ENCODE measurements at regions not wholly inside any gene's neighbourhood (a gene's known extent, or its start where the extent isn't known, plus 50 kb on each side); places are given as distances from the start of the nearest gene placed in this dataset.
"Not testable (repeated sequence)": the region's sequence is repeated elsewhere in the genome, so short reads cannot be mapped to it uniquely, and the experiment has no call there.

DNA sequence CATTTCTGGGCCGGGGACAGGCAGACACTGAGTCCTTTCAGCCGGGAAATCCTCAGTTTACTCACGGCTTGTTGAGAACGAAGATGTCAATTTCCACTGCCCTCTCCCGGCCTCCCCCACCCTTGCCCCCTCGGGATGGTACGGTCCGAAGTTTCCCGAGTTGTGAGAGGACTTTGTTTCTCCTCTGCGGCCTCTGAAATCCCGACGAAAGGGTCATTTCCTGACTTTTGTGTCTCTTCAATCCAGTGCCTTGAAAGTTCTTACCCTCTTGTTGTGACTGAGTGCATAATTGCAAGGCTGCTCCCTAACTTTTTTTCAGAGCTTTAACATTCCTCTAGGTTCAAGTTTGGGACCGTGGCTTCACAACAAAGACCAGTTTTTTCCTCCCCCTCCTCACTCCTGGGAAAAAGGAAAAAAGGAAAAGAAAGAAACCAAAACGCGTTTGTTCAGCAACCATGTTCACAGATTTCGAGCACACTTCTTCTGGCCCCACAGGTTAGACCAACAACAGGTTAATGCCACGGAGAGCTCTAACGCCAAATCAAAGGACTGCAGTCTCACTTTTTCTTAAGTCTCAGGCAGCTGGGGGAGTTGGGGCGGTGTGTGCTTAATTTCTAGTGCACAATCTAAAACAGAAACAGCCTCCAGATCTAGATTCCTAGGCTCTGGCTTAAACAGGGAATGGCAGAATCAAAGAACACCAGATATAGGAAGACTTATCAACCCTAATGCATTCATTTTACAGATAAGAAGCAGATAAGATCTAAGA, 138.9 kb downstream of the TMCO5A start:
- DNase-seq (ENCODE audit: low spot score), result peak; percentile 49

DNA sequence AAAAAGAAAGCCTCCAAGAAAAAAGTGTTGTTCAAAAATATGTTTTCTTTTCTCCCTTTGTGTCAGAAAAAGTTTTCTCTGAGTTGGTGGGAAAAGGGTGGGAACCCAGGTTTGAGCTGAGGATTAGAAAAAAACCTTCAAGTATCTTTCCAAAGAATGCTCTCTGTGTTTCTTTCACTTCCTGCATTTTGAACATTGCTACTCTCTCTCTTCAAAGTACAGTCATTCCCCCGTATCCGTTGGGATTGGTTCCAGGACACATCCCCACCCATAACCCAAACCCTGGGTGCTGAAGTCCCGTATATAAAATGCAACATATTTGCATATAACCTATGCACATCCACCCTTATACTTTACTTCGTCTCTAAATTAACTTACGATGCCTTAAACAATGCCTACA, 139.6 kb downstream of the TMCO5A start:
- no peak for DNase-seq (ENCODE audit: low spot score)

DNA sequence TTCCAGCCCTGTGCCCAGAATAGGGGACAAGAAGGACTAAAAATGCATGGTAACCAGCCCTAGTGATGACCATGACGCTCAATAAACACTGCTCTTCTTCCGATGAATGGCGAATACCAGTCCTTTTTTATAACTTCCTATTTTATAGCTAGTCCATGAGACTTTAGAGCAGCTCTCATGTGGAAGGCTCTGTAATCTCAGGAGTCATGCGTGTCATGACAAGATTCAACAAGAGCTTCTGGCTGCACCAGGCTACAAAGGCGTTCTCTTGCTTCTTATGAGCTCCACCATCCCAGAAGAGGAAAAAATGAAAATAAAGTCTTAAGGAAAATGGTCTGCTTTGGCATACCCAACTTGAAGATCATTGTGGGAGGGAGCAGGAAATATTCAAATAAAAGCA, 141.0 kb downstream of the TMCO5A start:
- DNase-seq (ENCODE audit: low spot score), result no peak

DNA sequence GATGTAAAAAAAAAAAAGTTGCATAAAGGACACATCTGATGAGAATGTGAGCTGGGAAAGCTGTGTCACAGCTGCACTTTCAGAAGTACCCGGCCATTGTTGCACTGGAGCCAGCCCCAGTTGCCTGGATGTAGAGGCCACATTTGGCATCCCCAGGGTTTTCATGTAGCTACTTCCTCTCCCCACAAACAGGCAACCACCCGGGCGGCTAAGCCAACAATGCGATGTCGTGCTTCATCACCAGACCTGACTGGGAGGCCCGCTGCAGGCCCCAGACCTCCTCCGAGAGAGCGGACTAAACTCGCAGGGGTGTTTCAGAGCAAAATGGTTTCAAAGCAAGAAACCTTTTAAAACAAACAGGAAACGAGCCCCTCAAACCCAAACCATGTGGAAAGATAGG, 142.3 kb downstream of the TMCO5A start:
- peak; percentile 64 for DNase-seq (ENCODE audit: low spot score)

DNA sequence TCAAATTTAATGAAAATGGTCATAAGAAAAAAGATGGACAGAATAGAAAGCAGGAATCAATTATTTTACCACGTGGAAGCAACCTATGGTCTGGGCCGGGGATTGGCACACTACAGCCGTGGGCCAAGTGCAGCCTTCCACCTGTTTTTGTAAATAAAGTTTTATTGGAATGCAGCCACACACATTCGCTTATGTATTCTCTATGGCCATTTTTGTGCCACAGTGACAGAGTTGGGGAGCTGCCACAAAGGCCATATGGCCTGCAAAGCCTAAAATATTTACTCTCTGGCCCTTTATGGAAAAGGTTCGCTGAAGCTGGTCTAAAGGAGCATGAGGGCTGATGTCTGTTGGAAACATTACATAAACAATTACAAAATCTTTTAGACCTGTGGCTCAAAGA, 144.8 kb downstream of the TMCO5A start:
- no peak for DNase-seq (ENCODE audit: low spot score)

DNA sequence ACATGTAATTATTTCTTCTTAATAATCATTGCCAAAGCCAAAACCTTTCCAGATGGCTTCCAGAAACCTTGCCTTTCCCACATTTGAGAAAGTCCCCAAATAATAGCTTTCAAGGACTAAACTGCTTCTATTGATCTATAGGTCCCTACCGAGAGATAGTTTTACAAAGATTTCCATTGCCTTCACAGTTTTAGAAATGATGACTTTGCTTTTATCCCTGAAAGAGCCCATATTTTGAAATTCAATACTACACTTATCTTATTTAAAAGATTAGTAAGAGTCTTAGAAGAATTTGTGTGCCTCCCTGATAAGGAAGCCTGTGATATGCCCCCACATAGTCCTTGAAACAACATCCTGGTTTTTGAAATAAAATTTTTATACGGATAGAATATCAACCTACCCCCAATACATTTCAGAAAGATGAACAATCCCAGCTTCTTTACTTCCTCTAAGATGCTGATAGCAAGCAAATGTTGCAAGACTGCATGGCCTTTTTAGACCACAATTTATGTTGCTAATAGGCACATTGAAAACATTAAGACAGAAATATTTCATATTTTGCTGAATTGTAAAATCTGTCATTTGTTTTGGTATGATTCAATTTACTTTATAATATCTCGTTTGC, 146.3 kb downstream of the TMCO5A start:
- no peak for DNase-seq (ENCODE audit: low spot score)

DNA sequence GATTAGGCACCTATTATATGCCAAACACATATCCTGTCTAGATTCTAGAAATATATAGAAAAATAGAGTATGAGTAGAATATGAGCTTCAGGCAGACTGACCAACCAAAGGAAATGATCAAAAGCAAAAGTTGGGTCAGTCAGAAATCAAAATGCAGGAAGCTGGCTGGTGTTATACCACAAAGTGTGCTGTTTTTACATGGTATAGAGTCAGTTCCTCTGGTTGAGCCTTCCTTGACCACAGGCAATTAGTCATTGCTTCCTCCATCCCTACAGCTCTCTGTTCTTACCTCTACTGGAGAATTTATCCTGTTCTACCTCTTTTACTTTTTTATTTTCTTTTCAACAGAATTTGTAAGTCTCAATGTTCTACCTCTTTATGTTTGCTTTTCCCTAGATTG, 149.8 kb downstream of the TMCO5A start:
- DNase-seq (ENCODE audit: low spot score), result no peak

DNA sequence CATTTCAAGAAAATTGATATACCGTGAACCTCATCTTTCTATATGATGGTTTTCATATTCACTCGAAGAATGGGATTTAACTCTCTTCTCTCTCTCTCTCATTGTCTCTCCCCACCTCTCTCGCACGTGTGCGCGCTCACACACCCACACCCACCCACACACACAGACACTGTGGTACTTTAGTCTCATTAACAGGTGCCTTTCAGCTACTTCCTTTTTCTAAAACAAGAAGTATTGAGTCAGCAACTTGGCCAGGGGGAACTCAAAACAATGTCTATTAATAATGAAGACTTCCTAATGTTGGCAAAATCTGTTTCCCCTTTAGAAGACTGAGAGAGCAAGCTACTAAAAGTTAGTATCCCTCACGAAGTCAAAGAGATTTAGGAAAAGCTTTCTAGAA, 150.7 kb downstream of the TMCO5A start:
- no peak for DNase-seq (ENCODE audit: low spot score)

DNA sequence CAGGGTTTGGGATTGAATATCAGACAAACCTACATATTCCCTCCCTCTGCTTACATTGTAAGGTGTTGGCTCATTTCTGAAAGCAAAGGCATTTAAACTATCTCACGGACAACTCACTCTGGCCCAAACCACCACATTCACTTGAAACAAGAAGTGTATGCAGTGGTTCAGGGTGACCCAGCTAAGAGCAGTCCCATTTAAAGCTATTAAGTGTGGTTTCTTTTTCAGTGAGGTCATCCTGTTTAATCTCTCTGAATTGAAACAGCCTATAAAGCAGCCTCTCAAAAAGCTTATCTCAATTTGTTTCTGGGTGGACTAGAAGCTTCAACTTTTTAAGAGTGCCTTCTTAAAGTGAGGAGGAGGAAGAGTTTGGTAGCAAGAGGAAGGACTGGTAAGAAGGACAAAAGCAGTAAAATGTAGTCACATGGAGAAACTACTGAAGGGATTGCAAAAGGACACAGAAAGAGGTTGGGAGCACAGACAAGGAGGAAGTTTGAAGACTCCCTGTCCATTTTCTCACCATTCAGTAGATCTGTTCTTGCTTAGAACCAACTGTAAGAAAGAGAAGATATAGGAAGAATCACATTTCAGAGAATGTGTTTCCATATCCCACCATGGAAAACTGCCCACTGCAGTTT, 151.6 kb downstream of the TMCO5A start:
- DNase-seq (ENCODE audit: low spot score), result no peak

DNA sequence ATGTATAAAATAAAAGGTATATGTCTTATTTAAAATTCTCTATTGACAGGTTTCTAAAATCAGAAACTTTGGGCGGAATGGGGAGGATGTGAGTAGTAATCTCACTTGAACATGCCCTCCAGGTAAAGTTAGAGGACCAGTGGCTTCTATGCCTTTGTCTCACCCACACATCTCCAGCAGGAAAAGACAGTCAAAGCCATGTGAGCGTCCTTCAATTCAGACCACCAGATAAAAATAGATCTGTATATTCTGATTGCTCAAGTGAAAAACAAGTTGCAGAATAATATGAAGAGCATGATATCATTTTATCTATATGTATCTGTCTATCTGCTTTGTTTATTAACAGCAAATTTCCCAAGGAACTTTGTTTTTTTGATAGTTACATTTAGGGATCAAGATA, 152.2 kb downstream of the TMCO5A start:
- DNase-seq (ENCODE audit: low spot score), result no peak

DNA sequence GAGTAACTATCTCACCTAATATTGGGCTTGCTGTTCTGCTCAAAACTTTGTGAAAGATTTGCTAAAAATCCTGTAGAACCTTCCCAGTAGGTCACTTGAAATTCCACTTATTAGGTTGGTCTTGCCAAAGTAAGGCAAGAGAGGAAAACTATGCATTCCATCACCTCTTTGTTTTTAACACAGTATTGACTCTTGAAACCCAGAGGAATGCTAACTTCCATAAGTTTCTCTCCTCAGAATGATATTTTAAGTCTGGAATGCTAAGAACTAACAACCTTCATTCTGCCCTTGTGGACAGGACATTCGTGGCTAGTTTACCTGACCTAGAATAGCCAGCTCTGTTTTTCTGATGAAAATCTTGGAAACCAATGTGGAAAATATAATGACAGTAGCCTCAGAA, 154.5 kb downstream of the TMCO5A start:
- no peak for DNase-seq (ENCODE audit: low spot score)

DNA sequence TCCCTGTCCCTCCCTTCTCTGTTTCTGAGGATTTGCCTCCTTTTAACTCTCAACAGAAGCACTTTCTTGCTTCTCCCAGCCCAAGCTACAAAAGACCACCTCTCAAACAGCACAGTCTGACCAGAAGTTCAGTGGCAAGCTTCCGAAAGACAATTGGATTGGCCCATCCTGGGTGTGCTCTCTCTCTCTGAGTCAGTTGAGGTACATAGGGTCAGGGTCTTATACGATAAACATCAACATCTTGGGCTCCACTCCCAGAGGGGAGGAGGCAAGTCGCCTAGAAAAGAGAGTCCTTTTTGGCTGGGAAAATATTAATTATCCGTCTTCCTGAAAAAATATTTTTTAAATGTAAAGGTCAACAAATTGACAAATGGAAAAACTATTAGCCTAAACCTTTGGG, 155.8 kb downstream of the TMCO5A start:
- DNase-seq (ENCODE audit: low spot score), result no peak

DNA sequence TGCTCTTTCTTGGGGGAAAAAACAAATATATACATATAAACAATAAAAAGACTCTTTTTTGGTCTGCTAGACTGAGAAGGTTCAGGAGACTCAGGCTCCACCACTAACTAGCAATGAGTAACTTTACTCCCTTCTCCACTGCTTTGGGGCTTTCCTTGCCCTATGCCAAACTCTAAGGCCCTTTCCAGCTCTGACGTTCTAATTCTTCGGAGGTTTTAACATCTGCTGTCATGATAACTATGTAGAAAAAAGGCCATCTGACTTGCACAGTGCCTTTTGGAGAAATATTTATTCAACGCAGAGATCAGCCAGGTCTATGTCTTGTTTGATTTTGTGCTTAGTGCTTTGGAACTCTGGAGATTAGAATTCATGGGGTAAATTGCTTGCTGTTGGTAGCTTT, 156.2 kb downstream of the TMCO5A start:
- no peak for DNase-seq (ENCODE audit: low spot score)

DNA sequence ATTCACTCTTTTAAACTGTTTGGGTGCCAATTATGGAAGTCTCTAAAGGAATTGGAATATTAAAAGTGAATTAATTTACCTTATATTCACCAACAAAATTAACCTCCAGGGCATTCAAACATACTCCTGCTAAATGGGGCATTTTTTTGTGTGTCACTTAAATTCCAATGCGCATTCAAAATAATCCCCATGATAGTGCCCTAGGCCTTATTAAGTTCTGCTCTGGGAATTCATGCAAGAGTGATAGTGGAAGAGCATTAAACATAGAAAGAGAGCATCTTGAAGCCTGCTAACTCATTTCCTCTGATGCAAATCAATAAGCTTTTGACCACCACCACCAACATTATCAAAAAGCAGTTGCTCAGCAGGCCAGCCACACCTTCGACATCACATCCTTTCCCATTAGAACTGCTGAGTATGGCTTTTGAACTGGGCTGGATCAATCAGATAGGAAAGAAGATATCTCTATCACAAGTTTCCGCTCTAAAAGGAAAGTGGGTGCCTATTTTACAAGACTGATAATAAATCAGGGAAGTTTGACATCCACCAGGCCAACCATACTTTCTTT, 156.7 kb downstream of the TMCO5A start:
- DNase-seq (ENCODE audit: low spot score), result no peak

DNA sequence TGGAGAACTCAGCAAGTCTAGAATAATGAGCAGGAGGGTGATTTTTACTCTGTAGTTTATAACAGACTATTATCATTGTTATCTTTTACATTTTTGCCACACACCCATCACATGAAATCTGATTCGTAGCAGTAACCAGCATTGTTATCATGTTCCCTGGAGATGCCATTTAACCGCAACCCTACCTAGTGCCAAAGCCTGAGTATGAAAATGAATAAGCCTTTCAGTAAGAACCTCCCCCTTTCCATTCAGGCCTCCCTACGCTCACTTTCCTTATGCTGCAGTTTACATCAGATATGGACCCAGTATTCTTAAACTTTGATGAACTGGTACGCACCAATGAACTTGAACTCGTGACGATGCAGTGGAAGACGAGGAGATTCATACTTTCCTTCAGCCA, 158.7 kb upstream of the SPRED1 start:
- DNase-seq (ENCODE audit: low spot score), result no peak

DNA sequence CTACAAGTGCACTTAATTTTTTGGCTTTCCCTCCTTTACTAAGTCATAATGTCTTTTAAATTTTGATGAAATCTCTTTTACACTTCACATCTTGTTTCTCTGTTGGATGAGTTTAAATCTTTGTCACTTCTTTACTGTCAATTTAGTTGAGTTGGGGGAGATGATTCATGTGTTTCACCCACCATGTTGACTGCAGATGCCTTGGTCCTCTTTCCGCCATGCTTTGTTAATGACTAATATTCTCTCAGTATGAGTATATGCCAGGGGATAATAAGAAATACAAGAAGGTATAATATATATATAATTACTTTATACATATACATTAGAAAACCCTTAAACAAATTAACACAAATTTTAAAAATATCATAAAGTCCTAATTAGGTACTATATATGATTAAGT, 149.7 kb upstream of the SPRED1 start:
- DNase-seq (ENCODE audit: low spot score), result no peak

DNA sequence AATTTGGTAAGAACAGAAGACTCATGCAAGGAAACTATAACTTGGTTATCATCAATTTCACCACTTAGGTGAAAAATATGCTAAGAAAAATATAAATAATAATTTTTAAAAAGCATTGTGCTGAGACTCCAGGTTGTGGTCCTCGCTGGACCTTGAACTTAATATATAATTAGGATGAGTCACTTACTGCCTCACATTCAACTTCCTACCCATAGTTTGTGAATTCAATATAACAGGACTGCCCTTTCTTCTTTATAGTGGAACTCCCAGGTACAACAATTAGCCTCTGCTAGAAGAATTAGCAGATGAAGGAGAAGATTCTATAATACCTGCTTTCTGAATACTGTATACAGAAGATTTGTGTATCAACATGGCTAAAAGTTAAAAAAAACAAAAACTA, 149.1 kb upstream of the SPRED1 start:
- no peak for DNase-seq (ENCODE audit: low spot score)

DNA sequence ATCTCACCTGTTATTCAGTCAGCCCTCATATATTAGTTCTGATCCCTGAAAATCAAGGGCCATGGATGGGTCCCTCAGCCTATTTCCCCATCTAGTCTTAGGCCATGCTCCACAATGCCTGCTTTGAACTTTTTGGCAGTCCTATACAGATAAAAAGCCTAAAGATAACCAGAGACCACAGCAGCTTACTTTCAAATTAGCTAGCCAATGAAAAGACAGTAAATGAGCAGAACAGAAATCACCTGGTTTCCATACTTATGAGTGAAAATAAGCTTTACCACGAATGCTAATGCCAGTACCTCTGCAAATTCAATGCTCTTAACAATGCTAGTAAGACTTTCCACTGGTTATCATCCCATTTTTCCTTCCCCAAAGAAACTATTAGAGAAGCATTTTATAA, 141.6 kb upstream of the SPRED1 start:
- DNase-seq (ENCODE audit: low spot score), result no peak

DNA sequence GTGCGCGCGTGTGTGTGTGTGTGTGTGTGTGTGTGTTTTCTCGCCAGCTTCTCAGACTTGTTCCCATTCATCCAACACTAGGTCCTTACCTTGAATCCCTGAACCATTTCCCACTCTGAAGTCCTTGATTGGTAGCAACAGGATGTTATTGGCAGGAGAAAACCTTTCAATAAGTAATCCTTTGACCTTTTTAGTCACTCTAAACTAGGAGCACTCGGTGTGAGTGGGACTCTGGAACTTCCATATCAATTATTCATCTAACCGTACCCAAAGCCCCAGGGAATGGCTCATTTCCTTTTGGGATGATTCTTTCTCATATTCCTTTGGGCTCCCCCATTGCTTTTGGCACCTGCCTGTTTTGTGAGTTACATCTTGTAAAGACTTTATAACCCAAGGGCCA, 140.2 kb upstream of the SPRED1 start:
- DNase-seq (ENCODE audit: low spot score), result no peak

DNA sequence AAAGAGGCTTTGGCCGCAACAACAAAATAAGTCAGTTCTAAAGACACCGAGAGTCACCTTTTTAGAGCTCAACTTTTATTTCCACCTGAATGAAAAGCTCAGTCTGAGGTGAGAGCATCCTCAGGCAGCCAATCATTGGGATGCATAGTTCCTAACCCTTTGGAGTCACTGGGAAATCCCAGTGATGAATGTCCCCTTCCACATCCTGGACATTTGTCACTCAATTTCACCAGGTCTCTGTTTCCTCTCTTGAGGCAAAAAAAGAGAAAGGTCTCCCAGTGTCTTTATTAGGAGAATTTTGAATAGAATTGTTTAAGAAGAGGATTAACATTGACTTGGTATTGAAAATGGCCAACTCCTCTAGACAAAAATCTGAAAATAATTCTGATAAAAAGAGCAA, 137.5 kb upstream of the SPRED1 start:
- DNase-seq (ENCODE audit: low spot score), result no peak

DNA sequence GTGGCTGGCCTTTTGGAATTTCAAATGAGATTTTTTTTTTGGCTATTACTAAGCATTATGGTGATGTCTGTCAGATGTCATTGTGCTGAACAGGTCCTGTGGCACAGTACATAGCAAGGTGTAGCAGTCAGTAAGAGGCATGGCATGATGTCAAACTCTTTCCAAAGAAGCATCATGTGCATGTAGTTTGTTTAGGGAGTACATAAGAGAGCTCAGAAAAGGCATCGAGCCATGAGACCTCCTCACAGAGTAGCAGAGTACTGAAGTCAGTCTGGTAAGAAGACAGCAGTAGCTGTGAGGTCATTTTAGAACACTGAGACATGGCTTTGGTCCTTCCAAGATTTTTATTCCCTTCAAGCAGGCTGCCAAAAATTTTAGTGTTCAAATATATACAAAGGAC, 134.9 kb upstream of the SPRED1 start:
- no peak for DNase-seq (ENCODE audit: low spot score)

DNA sequence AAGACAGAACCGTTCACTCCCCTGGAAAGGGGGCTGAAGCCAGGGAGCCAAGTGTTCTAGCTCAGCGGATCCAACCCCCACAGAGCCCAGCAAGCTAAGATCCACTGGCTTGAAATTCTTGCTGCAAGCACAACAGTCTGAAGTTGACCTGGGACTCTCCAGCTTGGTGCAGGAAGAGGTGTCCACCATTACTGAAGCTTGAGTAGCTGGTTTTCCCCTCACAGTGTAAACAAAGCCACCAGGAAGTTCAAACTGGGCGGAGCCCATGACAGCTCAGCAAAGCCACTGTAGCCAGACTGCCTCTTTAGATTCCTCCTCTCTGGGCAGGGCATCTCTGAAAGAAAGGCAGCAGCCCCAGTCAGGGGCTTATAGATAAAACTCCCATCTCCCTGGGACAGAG, 132.8 kb upstream of the SPRED1 start:
- DNase-seq (ENCODE audit: low spot score), result not testable (repeated sequence)

DNA sequence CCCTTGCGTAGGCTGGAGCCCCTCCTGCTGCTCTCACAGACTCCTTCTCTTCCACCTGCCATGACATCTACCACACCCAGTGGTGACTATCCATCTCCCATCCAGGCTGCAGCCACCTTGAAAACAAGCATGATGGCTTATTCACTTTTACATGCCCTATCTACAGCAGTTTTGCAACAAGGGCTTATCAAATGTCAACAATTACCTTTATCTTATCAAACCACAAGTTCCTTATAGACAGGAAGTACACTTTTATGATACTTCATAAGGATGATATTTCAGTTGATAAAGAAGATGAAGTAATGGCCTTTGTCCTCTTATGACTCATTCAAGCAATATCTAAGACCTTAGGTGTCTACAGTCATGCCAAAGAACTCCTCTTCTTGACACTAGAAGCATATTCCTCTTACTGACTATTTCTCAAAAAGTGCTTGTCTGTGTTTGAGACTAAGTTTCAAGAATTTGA, 125.3 kb upstream of the SPRED1 start:
- no peak for DNase-seq (ENCODE audit: low spot score)
